ENCODE measurements at regions not wholly inside any gene's neighbourhood (a gene's known extent, or its start where the extent isn't known, plus 50 kb on each side); places are given as distances from the start of the nearest gene placed in this dataset.

GRCh38 chr5:124869426-124870033, 123.1 kb upstream of the ZNF608 start:
- no peak for TF ChIP-seq POLR2A (IDR thresholded peaks at IDR 0.05)
- no peak for TF ChIP-seq CTCF (IDR thresholded peaks at IDR 0.05)
